Bronchial epithelial cell (primary cell): ENCODE measurements at regions not wholly inside any gene's neighbourhood (a gene's known extent, or its start where the extent isn't known, plus 50 kb on each side); places are given as distances from the start of the nearest gene placed in this dataset.
"Not testable (repeated sequence)": the region's sequence is repeated elsewhere in the genome, so short reads cannot be mapped to it uniquely, and the experiment has no call there.

Source experiments
- DNase-seq: peaks from one replicate; pipeline ENCODE4 v3.0.0-alpha.2; 2010; ENCODE audit warnings: low read depth
- FAIRE-seq: peaks from 2 replicates; lab custom pipeline; 2011; peaks lifted over from hg19 to GRCh38; lab: Jason Lieb, UNC
- H3K27me3 ChIP-seq: 2 replicates; pipeline ENCODE4 v1.5.1; 2011; ENCODE audit warnings: low read length; ENCODE audit not compliant: control insufficient read depth, insufficient read depth
- H3K36me3 ChIP-seq: 2 replicates; pipeline ENCODE4 v1.5.1; 2011; ENCODE audit warnings: low read length; ENCODE audit not compliant: control insufficient read depth, insufficient read depth
- H3K4me3 ChIP-seq: 2 replicates; pipeline ENCODE4 v1.5.1; 2011; ENCODE audit warnings: mild to moderate bottlenecking, low read depth, low read length, control low read depth
- TF ChIP-seq, protein P1 (sequence below): IDR thresholded peaks from 2 replicates; pipeline ENCODE4 v1.5.1; 2011; ENCODE audit warnings: mild to moderate bottlenecking, moderate library complexity, low read length, control low read depth, inconsistent platforms; ENCODE audit not compliant: insufficient read depth, severe bottlenecking

DNA sequence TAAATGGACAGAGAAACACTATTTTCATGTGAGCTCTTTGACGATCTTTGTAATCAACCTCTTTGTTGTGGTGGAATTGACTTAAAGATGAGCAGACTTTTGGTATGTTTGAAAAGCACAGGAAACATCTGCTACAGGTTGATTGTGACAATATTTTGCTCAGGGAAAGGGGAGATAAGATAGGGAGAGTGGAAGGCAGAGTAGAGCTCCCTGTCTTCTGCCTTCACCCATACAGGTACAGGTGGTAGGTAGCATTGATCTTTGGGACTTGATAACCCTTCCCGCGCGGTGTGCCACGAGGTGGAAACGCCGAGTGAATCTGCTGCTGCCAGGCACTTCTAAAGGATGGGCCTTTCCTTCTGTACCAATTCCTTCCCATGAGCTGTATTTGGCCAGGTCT is 183.6 kb downstream of the UTRN start:
- DNase-seq (no peak), FAIRE-seq (no peak)
- H3K36me3 ChIP-seq: no peaks in the 10 kb centered on the region
- TF ChIP-seq, protein P1, sequence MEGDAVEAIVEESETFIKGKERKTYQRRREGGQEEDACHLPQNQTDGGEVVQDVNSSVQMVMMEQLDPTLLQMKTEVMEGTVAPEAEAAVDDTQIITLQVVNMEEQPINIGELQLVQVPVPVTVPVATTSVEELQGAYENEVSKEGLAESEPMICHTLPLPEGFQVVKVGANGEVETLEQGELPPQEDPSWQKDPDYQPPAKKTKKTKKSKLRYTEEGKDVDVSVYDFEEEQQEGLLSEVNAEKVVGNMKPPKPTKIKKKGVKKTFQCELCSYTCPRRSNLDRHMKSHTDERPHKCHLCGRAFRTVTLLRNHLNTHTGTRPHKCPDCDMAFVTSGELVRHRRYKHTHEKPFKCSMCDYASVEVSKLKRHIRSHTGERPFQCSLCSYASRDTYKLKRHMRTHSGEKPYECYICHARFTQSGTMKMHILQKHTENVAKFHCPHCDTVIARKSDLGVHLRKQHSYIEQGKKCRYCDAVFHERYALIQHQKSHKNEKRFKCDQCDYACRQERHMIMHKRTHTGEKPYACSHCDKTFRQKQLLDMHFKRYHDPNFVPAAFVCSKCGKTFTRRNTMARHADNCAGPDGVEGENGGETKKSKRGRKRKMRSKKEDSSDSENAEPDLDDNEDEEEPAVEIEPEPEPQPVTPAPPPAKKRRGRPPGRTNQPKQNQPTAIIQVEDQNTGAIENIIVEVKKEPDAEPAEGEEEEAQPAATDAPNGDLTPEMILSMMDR: no peak
- no peak overlapping the region for H3K4me3 ChIP-seq
- H3K27me3 ChIP-seq: no peaks in the 10 kb centered on the region

DNA sequence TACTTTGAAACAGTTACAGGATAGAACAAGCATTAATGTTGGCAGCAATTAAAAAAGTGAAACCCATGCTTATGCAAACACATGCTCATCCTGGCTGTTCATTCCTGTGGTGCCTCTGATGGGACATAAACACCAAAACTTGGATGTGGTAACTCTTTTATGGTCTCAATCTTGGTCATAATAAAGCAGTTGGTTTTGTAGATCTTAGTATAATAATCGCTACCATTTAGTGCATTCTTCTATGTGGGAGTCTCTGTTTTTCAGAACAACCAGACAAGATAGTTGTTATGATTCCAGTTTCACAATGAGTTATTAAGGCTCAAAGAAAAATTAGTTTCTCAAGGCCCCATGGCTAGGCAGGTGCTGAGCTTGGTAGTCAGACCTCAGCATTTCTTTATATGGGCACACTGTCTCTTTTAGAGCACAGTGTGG is 184.0 kb downstream of the UTRN start:
- Histone ChIP-seq H3K36me3 (no peaks in the 10 kb centered on the region), H3K27me3 (no peaks in the 10 kb centered on the region), H3K4me3 (no peak overlapping the region)
- TF ChIP-seq, protein P1: no peak
- no peak for DNase-seq
- FAIRE-seq: no peak

DNA sequence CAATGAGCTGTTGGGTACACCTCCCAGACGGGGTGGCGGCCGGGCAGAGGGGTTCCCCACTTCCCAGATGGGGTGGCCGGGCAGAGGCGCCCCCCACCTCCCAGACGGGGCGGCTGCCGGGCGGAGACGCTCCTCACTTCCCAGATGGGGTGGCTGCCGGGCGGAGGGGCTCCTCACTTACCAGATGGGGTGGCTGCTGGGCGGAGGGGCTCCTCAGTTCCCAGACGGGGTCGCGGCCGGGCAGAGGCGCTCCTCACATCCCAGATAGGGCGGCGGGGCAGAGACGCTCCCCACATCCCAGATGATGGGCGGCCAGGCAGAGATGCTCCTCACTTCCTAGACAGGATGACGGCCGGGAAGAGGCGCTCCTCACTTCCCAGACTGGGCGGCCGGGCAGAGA is 185.1 kb downstream of the UTRN start:
- DNase-seq, H3K36me3 ChIP-seq, FAIRE-seq, H3K4me3 ChIP-seq, H3K27me3 ChIP-seq: not testable (repeated sequence)

DNA sequence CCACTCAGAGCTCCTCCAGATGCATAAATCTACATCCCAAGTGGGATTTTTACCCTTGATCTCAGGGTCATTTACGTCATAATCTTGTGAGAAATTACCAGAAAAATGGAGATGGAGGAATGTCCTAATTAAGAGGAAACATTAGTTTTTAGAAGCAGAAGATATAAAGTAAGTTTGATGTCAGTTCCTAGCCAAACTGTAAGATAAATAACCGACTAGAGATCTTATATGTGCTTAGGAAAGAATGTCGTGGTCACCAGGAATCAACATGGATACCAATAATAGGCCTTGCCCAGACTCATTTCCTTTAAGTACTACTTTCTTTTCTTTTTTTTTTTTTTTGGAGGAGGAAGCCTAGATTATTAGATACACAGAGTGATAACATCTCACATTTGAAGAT is 186.9 kb downstream of the UTRN start:
- H3K27me3 ChIP-seq: no peaks in the 10 kb centered on the region
- TF ChIP-seq, protein P1: no peak
- no peaks in the 10 kb centered on the region for H3K36me3 ChIP-seq
- DNase-seq (no peak), FAIRE-seq (no peak)
- H3K4me3 ChIP-seq: no peak overlapping the region

DNA sequence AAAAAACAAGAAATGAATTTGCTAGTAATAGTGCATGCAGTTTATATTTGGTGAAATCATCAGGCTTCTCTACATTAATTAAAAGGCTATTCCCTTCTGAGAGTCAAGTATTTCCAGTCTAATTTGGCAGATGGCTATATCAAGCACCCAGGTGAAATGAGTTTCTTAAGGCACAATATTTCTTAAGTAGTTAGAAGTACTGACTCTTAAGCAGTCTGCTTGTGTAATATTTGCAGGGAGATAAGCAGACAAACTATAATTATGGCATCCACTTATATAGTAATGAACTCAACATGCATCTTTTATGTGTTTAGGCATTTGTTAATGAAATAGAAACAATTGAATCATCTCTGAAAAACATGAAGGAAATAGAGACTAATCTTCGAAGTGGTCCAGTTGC is 189.2 kb downstream of the UTRN start:
- DNase-seq: no peak
- Histone ChIP-seq H3K36me3 (no peaks in the 10 kb centered on the region), H3K27me3 (no peaks in the 10 kb centered on the region), H3K4me3 (no peak overlapping the region)
- no peak for FAIRE-seq
- TF ChIP-seq, protein P1: no peak

DNA sequence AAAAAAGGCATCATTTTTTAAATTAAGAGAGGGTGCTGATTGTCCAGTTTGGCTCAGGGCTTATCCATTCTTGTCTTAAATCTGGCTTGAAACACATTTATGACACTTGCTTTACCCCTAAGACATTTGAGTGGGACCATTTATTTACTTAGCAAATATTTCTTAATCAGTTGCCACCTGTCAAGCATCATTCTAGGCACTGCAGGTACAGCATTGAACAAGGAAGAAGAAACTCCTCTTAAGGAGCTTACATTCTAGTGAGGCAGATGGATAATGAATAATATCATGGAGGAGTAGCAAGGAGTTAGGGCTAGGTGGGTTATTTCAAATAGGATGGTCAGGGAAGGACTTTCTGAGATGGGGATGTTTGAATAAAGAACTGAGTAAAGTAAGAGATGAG is 189.8 kb downstream of the UTRN start:
- no peaks in the 10 kb centered on the region for H3K36me3 ChIP-seq
- H3K4me3 ChIP-seq: no peak overlapping the region
- no peaks in the 10 kb centered on the region for H3K27me3 ChIP-seq
- FAIRE-seq (no peak), DNase-seq (no peak)
- TF ChIP-seq, protein P1: no peak
